ENCODE measurements at regions not wholly inside any gene's neighbourhood (a gene's known extent, or its start where the extent isn't known, plus 50 kb on each side); places are given as distances from the start of the nearest gene placed in this dataset.

DNA sequence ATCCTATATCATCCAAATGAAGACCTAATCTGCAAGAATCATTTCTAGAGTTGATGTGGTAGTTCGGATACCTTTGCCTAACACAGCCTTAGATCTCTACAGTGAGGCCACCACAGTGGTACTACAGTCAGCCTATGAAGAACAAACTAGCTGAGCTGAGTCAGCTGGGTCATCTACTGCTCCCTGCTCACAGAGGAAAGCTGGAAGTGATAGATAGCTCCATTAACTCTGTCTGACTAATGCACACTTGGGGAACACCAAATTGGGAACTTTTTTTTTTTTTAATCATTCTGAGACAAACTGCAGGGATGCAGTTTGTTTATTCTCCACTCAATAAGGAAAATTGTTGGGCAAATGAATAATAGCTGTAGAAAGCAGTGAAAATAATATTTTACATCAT lies 1160.6 kb downstream of the PCDH9 start:
- TF ChIP-seq, protein P1, sequence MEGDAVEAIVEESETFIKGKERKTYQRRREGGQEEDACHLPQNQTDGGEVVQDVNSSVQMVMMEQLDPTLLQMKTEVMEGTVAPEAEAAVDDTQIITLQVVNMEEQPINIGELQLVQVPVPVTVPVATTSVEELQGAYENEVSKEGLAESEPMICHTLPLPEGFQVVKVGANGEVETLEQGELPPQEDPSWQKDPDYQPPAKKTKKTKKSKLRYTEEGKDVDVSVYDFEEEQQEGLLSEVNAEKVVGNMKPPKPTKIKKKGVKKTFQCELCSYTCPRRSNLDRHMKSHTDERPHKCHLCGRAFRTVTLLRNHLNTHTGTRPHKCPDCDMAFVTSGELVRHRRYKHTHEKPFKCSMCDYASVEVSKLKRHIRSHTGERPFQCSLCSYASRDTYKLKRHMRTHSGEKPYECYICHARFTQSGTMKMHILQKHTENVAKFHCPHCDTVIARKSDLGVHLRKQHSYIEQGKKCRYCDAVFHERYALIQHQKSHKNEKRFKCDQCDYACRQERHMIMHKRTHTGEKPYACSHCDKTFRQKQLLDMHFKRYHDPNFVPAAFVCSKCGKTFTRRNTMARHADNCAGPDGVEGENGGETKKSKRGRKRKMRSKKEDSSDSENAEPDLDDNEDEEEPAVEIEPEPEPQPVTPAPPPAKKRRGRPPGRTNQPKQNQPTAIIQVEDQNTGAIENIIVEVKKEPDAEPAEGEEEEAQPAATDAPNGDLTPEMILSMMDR (IDR thresholded peaks at IDR 0.05; ENCODE audit: low read depth, low read length, missing input control), result no peak
- TF ChIP-seq TAF1 (conservative IDR thresholded peaks at IDR 0.05), result no peak
- no peak for TF ChIP-seq RAD21 (IDR thresholded peaks at IDR 0.05)
- no peak for TF ChIP-seq REST (IDR thresholded peaks at IDR 0.05)
- no peak for TF ChIP-seq EGR1 (IDR thresholded peaks at IDR 0.05; ENCODE audit: low read depth in 2 of 2)
- TF ChIP-seq MAX (IDR thresholded peaks at IDR 0.05), result no peak
- no peak for TF ChIP-seq ZBTB33 (IDR thresholded peaks at IDR 0.05)
- no peak for TF ChIP-seq JUND (IDR thresholded peaks at IDR 0.05)
- TF ChIP-seq SP1 (IDR thresholded peaks at IDR 0.05), result no peak
- TF ChIP-seq YY1 (IDR thresholded peaks at IDR 0.05), result no peak
- TF ChIP-seq GABPA (IDR thresholded peaks at IDR 0.05 in 1 of 2, conservative IDR thresholded peaks at IDR 0.05 in 1 of 2), result no peak
- TF ChIP-seq NR2F2 (IDR thresholded peaks at IDR 0.05), result no peak

Data from liver (tissue), 3 donors.